Upper lobe of left lung (tissue), 6 donors: ENCODE measurements at regions not wholly inside any gene's neighbourhood (a gene's known extent, or its start where the extent isn't known, plus 50 kb on each side); places are given as distances from the start of the nearest gene placed in this dataset.

Source experiments
- ATAC-seq, 2 donors: fragments of 200-7000 bp; cut with Tn5 transposase; one replicate each; pipeline ENCODE4 v1.9.1; 2022; ENCODE audit warnings: mild to moderate bottlenecking in 2 of 2, moderate library complexity in 2 of 2; ENCODE audit not compliant: low FRiP score in 2 of 2
- DNase-seq, 2 donors: peaks; one replicate each; pipeline ENCODE4 v3.0.0-alpha.2; 2019 to 2020
- H3K27ac ChIP-seq, 4 donors: fragments of 200-600 bp; sonication (generic); one replicate each; pipeline ENCODE4 v1.5.1; 2016 to 2019
- H3K27me3 ChIP-seq, 4 donors: fragments of 200-600 bp; sonication (generic); one replicate each; pipeline ENCODE4 v1.5.1; 2017 to 2019
- H3K36me3 ChIP-seq, 4 donors: fragments of 200-600 bp; sonication (generic); one replicate each; pipeline ENCODE4 v1.5.1; 2016 to 2019
- H3K4me1 ChIP-seq, 4 donors: fragments of 200-600 bp; sonication (generic); one replicate each; pipeline ENCODE4 v1.5.1; 2018 to 2019
- H3K4me3 ChIP-seq, 4 donors: fragments of 200-600 bp; sonication (generic); one replicate each; pipeline ENCODE4 v1.5.1; 2017 to 2019; ENCODE audit warnings: mild to moderate bottlenecking in 2 of 4, moderate library complexity in 1 of 4
- H3K9me3 ChIP-seq, 4 donors: fragments of 200-600 bp; sonication (generic); one replicate each; pipeline ENCODE4 v1.5.1; 2018 to 2019
- CTCF ChIP-seq, 6 experiments: fragments of 450-650 bp in 4 of 6; fragments of 200-600 bp in 2 of 6; sonication (generic) in 2 of 6; IDR thresholded peaks; one replicate each; pipeline ENCODE4 v1.5.1; 2016 to 2019; ENCODE audit warnings: antibody characterized with exemption in 6 of 6
- EP300 ChIP-seq, 4 donors: sonication (generic); formaldehyde crosslinking; IDR thresholded peaks; one replicate each; pipeline ENCODE4 v1.5.1; 2017; ENCODE audit warnings: antibody characterized with exemption in 4 of 4, control low read depth in 2 of 4
- POLR2A ChIP-seq, 4 donors: fragments of 450-650 bp; IDR thresholded peaks; one replicate each; pipeline ENCODE4 v1.5.1; 2016 to 2017; ENCODE audit warnings: antibody characterized with exemption in 4 of 4, mild to moderate bottlenecking in 2 of 4
- POLR2AphosphoS5 ChIP-seq, 2 donors: sonication (generic); formaldehyde crosslinking; IDR thresholded peaks; one replicate each; pipeline ENCODE4 v1.5.1; 2017; ENCODE audit warnings: antibody characterized with exemption in 2 of 2
- WGBS, 2 donors: methylation state at CpG; one replicate each; pipeline ENCODE4 v1.1.5; 2017 to 2018; 5-methylcytosine and 5-hydroxymethylcytosine counted together
- donor health status: DM: no; HTN: no; CAD: no; lungs with moderate emphysema.
- donor health status: DM: no; HTN: yes; CAD: no; lungs with severe emphysema.

DNA sequence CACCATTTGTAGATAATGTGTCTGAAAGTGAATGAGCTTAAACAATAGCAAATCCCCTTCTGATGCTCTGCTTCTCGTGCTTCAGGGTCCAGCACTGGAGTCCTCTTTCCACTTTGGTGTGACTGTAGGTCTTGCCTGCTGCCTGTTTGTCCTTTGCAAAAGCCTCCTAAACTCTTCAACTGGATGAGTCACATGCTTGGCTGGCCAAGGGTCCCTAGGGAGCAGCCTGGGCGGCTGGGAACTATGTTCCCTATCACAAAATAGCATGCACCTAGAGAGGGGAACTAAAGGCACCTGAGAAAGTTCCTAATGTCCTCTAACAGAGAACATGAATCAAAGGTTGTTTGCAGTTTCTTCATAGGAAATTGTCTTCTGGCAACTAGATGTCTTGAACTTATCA lies 607.2 kb upstream of the PLXNA2 start:
- no peaks in the 10 kb centered on the region for H3K27me3 ChIP-seq
- no peak for DNase-seq
- no peaks in the 10 kb centered on the region for H3K4me1 ChIP-seq
- no peak overlapping the region for H3K27ac ChIP-seq
- no peak for TF ChIP-seq POLR2AphosphoS5 (IDR thresholded peaks at IDR 0.05)
- TF ChIP-seq CTCF (IDR thresholded peaks at IDR 0.05): no peak
- no peak for TF ChIP-seq EP300 (IDR thresholded peaks at IDR 0.05)
- TF ChIP-seq POLR2A (IDR thresholded peaks at IDR 0.05): no peak
- H3K4me3 ChIP-seq: no peak overlapping the region
- WGBS, 2 donors: 53 to 75% methylated on average over 2 of the region's 2 CpGs
- ATAC-seq: no peak
- H3K9me3 ChIP-seq: no peaks in the 10 kb centered on the region
- no peaks in the 10 kb centered on the region for H3K36me3 ChIP-seq

DNA sequence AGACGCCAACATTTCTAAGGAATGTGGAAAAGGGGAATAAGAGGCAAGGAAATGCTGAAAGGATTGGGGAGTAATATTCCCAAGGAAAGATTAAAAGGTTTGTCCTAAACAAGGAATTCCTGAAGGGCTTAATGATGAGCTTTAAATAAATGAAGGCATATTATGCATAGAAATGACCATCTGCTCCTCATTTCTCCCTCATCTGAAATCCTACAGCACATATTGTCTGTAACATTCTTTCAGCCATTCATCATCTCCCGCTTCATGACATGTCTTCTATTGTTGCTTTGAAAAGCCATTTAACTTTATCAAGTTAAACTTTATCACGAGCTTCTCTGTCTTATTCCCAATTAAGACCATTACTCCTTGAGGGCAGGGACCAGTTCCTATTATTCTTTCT lies 608.7 kb upstream of the PLXNA2 start:
- Histone ChIP-seq H3K4me1 (no peaks in the 10 kb centered on the region), H3K9me3 (no peaks in the 10 kb centered on the region), H3K4me3 (no peak overlapping the region), H3K27me3 (no peaks in the 10 kb centered on the region), H3K27ac (no peak overlapping the region), H3K36me3 (no peaks in the 10 kb centered on the region)
- 80 to 82% methylated on average over 3 of the region's 3 CpGs for WGBS, 2 donors
- DNase-seq: no peak
- TF ChIP-seq EP300 (IDR thresholded peaks at IDR 0.05): no peak
- TF ChIP-seq CTCF (IDR thresholded peaks at IDR 0.05): no peak
- no peak for TF ChIP-seq POLR2A (IDR thresholded peaks at IDR 0.05)
- TF ChIP-seq POLR2AphosphoS5 (IDR thresholded peaks at IDR 0.05): no peak
- ATAC-seq: no peak

GRCh38 chr1:208855403-208855802 lies 611.2 kb upstream of the PLXNA2 start:
- DNase-seq (no peak), ATAC-seq (no peak)
- no peaks in the 10 kb centered on the region for H3K4me1 ChIP-seq
- H3K9me3 ChIP-seq: no peaks in the 10 kb centered on the region
- H3K4me3 ChIP-seq: no peak overlapping the region
- H3K36me3 ChIP-seq: no peaks in the 10 kb centered on the region
- 71 to 83% methylated on average over 1 of the region's 1 CpG for WGBS, 2 donors
- no peak overlapping the region for H3K27ac ChIP-seq
- TF ChIP-seq EP300 (IDR thresholded peaks at IDR 0.05) (no peak), POLR2AphosphoS5 (IDR thresholded peaks at IDR 0.05) (no peak), CTCF (IDR thresholded peaks at IDR 0.05) (no peak), POLR2A (IDR thresholded peaks at IDR 0.05) (no peak)
- no peaks in the 10 kb centered on the region for H3K27me3 ChIP-seq

DNA sequence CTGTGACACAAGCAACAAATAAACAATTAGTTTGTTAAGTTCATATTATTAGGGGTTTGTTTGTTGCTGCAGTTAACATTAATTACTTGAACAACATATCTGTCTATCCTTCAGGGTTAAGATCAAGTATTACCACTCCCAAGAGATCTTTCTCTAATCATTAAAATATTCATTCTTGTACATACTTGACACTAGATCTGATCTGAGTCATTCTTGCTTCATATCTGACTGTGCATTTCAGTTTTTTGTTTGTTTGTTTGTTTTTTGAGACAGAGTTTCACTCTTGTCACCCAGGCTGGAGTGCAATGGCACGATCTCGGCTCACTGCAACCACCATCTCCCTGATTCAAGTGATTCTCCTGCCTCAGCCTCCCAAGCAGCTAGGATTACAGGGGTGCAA lies 613.3 kb upstream of the PLXNA2 start:
- no peaks in the 10 kb centered on the region for H3K9me3 ChIP-seq
- no peaks in the 10 kb centered on the region for H3K4me1 ChIP-seq
- TF ChIP-seq POLR2AphosphoS5 (IDR thresholded peaks at IDR 0.05) (no peak), POLR2A (IDR thresholded peaks at IDR 0.05) (no peak), CTCF (IDR thresholded peaks at IDR 0.05) (no peak), EP300 (IDR thresholded peaks at IDR 0.05) (no peak)
- DNase-seq (no peak), ATAC-seq (no peak)
- H3K27ac ChIP-seq: no peak overlapping the region
- H3K4me3 ChIP-seq: no peak overlapping the region
- no peaks in the 10 kb centered on the region for H3K36me3 ChIP-seq
- 83 to 97% methylated on average over 2 of the region's 2 CpGs for WGBS, 2 donors
- H3K27me3 ChIP-seq: no peaks in the 10 kb centered on the region

DNA sequence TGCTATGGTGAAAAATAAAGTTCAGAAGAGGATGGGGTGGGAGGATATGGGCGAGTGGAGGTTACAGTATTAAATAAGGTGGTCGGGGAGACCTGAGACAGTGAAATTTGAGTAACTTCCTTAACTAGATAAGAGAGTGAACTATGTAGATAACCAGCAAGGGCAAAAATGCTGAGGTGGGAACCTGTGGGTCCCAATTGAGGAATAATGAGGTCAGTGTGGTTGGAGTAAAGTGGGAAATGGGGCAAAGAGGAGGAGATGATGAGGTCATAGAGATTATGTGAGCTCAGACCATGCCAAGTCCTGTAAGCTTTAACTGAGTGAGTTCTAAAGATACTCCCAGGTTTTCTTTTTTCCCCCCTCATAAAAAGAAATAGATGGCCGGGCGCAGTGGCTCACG lies 614.6 kb upstream of the PLXNA2 start:
- ATAC-seq: no peak
- Histone ChIP-seq H3K36me3 (no peaks in the 10 kb centered on the region), H3K4me1 (no peaks in the 10 kb centered on the region), H3K9me3 (no peaks in the 10 kb centered on the region), H3K4me3 (no peak overlapping the region), H3K27me3 (no peaks in the 10 kb centered on the region), H3K27ac (no peak overlapping the region)
- WGBS, 2 donors: 79 to 89% methylated on average over 5 of the region's 5 CpGs
- no peak for TF ChIP-seq CTCF (IDR thresholded peaks at IDR 0.05)
- no peak for TF ChIP-seq POLR2AphosphoS5 (IDR thresholded peaks at IDR 0.05)
- TF ChIP-seq POLR2A (IDR thresholded peaks at IDR 0.05): no peak
- TF ChIP-seq EP300 (IDR thresholded peaks at IDR 0.05): no peak
- DNase-seq: no peak
